Neutrophil (primary cell): ENCODE measurements at regions not wholly inside any gene's neighbourhood (a gene's known extent, or its start where the extent isn't known, plus 50 kb on each side); places are given as distances from the start of the nearest gene placed in this dataset.
"Not testable (repeated sequence)": the region's sequence is repeated elsewhere in the genome, so short reads cannot be mapped to it uniquely, and the experiment has no call there.

ENCODE experiments used
- H3K27ac ChIP-seq: fragments of 200-600 bp; sonication (generic); 2 replicates; pipeline ENCODE4 v1.5.1; 2016; ENCODE audit warnings: mild to moderate bottlenecking, moderate library complexity
- H3K27me3 ChIP-seq: fragments of 200-600 bp; sonication (generic); 2 replicates; pipeline ENCODE4 v1.6.0; 2016; ENCODE audit warnings: mild to moderate bottlenecking
- H3K36me3 ChIP-seq: fragments of 200-600 bp; sonication (generic); 2 replicates; pipeline ENCODE4 v1.5.1; 2017
- H3K4me1 ChIP-seq, 2 experiments: fragments of 200-600 bp in 1 of 2; sonication (generic) in 1 of 2; 1 replicate in 1 of 2; 2 replicates in 1 of 2; pipeline versions ENCODE4 v1.5.1 to v1.6.1; 2013 to 2016; ENCODE audit warnings: low read depth in 1 of 2, low read length in 1 of 2, mild to moderate bottlenecking in 1 of 2, moderate library complexity in 1 of 2; ENCODE audit not compliant: control insufficient read depth in 1 of 2, insufficient read depth in 1 of 2
- H3K4me3 ChIP-seq, 2 experiments: fragments of 200-600 bp in 1 of 2; sonication (generic) in 1 of 2; 1 replicate in 1 of 2; 2 replicates in 1 of 2; pipeline ENCODE4 v1.5.1; 2013 to 2016; ENCODE audit warnings: low read depth in 1 of 2, low read length in 1 of 2, mild to moderate bottlenecking in 1 of 2, moderate library complexity in 1 of 2
- H3K9me3 ChIP-seq: fragments of 200-600 bp; sonication (generic); 2 replicates; pipeline ENCODE4 v1.5.1; 2016
- TF ChIP-seq, protein P1 (sequence below): fragments of 200-600 bp; sonication (generic); IDR thresholded peaks from 2 replicates; pipeline ENCODE4 v1.5.1; 2016; ENCODE audit warnings: antibody characterized with exemption

DNA sequence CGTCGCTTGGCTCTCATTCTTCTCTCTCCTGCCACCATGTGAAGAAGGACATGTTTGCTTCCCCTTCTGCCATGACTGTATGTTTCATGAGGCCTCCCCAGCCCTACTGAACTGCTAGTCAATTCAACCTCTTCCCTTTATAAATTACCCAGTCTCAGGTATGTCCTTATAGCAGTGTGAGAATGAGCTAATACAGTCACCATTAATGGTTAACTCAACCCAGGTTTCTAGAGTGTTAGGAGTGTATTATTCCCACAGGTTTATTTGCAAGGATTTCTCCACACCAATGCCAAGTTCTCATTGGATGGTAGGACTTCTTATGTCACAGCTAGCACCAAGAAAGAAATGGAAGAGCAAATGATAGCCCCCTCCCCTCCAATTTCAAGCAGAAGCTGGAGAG, 71.9 kb downstream of the DYNAP start:
- H3K36me3 ChIP-seq = no peaks in the 10 kb centered on the region
- H3K9me3 ChIP-seq = no peaks in the 10 kb centered on the region
- H3K27ac ChIP-seq = no peak overlapping the region
- H3K4me3 ChIP-seq = no peak overlapping the region
- H3K27me3 ChIP-seq = peaks cover 4% of the 10 kb centered on the region
- TF ChIP-seq, protein P1, sequence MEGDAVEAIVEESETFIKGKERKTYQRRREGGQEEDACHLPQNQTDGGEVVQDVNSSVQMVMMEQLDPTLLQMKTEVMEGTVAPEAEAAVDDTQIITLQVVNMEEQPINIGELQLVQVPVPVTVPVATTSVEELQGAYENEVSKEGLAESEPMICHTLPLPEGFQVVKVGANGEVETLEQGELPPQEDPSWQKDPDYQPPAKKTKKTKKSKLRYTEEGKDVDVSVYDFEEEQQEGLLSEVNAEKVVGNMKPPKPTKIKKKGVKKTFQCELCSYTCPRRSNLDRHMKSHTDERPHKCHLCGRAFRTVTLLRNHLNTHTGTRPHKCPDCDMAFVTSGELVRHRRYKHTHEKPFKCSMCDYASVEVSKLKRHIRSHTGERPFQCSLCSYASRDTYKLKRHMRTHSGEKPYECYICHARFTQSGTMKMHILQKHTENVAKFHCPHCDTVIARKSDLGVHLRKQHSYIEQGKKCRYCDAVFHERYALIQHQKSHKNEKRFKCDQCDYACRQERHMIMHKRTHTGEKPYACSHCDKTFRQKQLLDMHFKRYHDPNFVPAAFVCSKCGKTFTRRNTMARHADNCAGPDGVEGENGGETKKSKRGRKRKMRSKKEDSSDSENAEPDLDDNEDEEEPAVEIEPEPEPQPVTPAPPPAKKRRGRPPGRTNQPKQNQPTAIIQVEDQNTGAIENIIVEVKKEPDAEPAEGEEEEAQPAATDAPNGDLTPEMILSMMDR = no peak
- no peaks in the 10 kb centered on the region for H3K4me1 ChIP-seq

DNA sequence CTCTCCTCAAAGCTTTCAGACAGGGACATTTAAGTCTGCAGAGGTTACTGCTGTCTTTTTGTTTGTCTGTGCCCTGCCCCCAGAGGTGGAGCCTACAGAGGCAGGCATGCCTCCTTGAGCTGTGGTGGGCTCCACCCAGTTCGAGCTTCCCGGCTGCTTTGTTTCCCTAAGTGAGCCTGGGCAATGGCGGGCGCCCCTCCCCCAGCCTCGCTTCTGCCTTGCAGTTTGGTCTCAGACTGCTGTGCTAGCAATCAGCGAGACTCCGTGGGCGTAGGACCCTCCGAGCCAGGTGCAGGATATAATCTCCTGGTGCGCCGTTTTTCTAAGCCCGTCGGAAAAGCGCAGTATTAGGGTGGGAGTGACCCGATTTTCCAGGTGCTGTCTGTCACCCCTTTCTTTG, 78.7 kb downstream of the DYNAP start:
- not testable (repeated sequence) for H3K36me3 ChIP-seq, H3K9me3 ChIP-seq, H3K27ac ChIP-seq, H3K4me1 ChIP-seq, H3K4me3 ChIP-seq, H3K27me3 ChIP-seq

DNA sequence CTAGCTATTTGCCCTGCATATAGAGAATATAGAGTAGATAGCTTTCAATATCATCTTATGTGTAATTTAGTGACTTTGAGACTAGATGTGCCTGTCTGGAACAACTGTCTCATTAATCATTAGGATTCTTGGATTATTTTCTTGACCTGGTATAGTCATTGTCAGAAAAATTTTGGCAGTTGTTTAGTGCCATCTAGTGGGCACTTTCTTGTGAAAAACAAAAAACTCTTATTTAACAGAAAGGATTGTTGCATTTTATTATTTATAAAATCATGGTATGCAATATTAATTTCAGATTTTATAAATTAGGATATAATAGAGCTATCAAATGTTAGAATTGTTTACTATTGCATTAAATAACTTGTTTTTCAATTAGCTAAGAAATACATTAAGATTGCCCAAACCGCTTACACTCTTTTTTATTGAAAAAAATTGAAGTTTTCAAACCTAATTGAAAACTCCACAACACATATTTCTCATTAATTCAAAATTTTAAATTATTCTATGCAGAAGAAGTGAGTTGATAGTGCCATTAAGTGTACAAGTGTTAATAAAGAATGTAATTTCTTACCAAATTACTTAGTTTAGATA, 80.3 kb downstream of the DYNAP start:
- Histone ChIP-seq H3K4me3 (no peak overlapping the region), H3K36me3 (no peaks in the 10 kb centered on the region), H3K9me3 (no peaks in the 10 kb centered on the region), H3K4me1 (no peaks in the 10 kb centered on the region), H3K27ac (no peak overlapping the region), H3K27me3 (no peaks in the 10 kb centered on the region)
- TF ChIP-seq, protein P1 = no peak

DNA sequence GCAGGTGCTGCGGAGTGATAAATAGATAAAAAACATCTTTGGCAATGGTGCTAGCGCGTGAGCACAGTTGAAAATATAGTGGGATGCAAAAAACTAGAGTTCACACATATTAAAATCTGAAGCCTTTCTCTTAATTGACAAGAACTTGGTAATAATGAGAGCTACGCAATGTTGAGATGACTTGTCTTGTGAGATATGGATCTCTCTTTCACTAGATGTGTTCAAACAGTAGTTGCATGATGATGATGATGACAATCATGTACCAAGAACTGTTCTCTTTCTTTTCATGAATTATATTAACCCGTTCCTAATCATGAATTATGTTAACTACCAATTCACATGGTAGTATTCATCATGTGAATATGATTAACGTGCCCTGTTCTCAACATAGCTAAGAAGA, 81.1 kb downstream of the DYNAP start:
- no peak overlapping the region for H3K27ac ChIP-seq
- TF ChIP-seq, protein P1 = no peak
- H3K4me3 ChIP-seq = no peak overlapping the region

DNA sequence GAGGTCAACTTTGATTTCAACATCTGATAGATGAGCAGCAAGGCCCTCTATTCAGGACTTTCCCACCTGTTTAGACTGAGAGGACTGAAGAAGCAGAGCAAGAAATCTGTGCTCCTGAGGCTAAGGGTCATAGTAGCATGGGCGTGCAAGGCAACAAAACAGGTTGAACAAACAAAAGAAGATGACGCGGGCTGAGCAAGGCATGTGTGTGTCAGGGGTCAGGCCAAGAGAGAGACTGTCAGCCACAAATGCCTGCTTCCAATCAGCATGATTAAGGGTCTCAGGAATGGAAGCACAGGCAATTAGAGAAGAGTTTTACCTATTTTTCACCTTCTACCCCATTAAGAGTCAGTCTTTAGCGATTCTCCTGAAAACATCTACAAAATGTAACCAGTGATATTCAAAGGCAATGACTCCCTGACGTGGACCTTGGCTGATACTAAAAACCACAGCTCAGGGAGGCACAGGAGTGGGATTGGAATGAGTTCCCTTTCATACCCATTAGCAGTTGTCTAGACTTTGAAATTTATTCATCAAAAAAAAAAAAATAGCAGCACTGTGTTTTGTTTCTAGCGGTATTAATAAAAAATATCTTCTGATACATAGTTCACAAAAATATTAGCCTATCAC, 81.9 kb downstream of the DYNAP start:
- H3K4me1 ChIP-seq = no peaks in the 10 kb centered on the region
- TF ChIP-seq, protein P1 = no peak
- H3K27me3 ChIP-seq = no peaks in the 10 kb centered on the region
- no peaks in the 10 kb centered on the region for H3K36me3 ChIP-seq
- no peaks in the 10 kb centered on the region for H3K9me3 ChIP-seq
- H3K4me3 ChIP-seq = no peak overlapping the region
- H3K27ac ChIP-seq = no peak overlapping the region

More for the DNA sequence above, 81.1 kb downstream of the DYNAP start:
- Histone ChIP-seq H3K9me3 (no peaks in the 10 kb centered on the region), H3K4me1 (no peaks in the 10 kb centered on the region), H3K36me3 (no peaks in the 10 kb centered on the region), H3K27me3 (no peaks in the 10 kb centered on the region)

DNA sequence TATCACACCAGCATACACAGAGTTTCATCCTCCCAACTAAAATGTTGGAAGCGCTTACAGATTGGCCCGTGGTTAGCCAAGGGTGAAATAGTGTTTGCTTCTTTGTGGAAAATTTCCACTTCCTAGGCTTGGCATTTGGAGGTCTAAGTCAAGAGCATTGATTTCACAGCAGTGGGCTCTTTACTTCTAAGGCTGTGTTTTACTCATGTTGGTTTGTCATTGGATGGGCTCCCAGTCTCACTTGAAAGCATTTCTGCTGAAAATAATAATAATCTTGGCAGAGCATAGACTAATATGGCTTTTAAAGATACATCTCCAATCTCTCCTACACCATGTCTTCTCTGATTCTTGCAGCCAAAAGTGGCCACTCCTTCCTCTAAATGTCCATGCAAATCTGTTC, 82.9 kb downstream of the DYNAP start:
- Histone ChIP-seq H3K27ac (no peak overlapping the region), H3K4me1 (no peaks in the 10 kb centered on the region), H3K36me3 (no peaks in the 10 kb centered on the region), H3K9me3 (no peaks in the 10 kb centered on the region), H3K27me3 (no peaks in the 10 kb centered on the region), H3K4me3 (no peak overlapping the region)
- TF ChIP-seq, protein P1 = no peak
